ENCODE measurements at regions not wholly inside any gene's neighbourhood (a gene's known extent, or its start where the extent isn't known, plus 50 kb on each side); places are given as distances from the start of the nearest gene placed in this dataset.
"Not testable (repeated sequence)": the region's sequence is repeated elsewhere in the genome, so short reads cannot be mapped to it uniquely, and the experiment has no call there.

DNA sequence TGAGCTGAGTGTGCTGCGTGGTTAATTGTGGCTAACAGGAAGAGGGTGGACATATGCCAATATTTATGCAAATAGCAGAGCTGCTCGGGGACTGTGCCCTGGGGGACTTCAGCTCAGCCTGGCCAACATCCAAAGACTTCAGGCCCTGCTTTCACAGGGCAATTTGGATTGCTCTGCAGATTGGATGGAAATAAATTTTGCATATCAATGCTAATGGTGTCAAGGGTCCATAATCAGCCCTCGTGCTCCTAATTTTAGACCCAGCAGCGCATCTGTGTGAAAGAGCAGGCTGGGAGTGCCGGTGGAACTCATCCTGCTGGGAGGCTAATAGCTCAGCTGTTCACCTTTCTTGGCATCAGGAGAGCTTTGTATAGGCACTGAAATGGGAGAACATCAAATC lies 270.1 kb downstream of the TCERG1L start:
- no peak for DNase-seq

DNA sequence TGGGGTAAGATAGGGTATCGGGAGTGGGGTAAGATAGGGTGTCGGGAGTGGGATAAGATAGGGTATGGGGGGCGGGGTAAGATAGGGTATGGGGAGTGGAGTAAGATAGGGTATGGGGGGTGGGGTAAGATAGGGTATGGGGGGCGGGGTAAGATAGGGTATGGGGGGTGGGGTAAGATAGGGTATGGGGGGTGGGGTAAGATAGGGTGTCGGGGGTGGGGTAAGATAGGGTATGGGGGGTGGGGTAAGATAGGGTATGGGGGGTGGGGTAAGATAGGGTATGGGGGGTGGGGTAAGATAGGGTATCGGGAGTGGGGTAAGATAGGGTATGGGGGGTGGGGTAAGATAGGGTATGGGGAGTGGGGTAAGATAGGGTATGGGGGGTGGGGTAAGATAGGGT lies 269.5 kb downstream of the TCERG1L start:
- not testable (repeated sequence) for DNase-seq

Measured in hippocampal formation (tissue), 2 donors.